ENCODE measurements at regions not wholly inside any gene's neighbourhood (a gene's known extent, or its start where the extent isn't known, plus 50 kb on each side); places are given as distances from the start of the nearest gene placed in this dataset.

DNA sequence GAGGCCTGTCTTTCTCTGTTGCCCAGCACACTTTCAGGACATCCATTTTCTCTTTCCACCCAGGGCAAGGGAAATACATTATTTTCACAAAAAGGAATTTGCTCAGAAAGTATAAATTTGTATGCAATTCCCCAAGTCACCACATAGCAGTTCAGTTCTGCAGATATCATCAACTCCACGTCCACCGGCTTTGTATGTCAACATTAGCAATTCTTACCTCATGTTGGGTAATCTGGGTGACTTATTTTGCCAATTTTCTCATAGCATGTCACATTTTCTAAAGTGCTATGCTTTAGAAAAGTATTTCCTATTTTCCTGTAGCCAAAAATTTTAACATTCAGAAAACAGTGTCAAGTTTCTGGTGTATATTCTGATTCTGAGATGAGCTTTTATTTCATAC, 501.8 kb downstream of the EFNB2 start:
- TF ChIP-seq, protein P1, sequence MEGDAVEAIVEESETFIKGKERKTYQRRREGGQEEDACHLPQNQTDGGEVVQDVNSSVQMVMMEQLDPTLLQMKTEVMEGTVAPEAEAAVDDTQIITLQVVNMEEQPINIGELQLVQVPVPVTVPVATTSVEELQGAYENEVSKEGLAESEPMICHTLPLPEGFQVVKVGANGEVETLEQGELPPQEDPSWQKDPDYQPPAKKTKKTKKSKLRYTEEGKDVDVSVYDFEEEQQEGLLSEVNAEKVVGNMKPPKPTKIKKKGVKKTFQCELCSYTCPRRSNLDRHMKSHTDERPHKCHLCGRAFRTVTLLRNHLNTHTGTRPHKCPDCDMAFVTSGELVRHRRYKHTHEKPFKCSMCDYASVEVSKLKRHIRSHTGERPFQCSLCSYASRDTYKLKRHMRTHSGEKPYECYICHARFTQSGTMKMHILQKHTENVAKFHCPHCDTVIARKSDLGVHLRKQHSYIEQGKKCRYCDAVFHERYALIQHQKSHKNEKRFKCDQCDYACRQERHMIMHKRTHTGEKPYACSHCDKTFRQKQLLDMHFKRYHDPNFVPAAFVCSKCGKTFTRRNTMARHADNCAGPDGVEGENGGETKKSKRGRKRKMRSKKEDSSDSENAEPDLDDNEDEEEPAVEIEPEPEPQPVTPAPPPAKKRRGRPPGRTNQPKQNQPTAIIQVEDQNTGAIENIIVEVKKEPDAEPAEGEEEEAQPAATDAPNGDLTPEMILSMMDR (IDR thresholded peaks at IDR 0.05; ENCODE audit: low read depth, low read length, missing control alignments) = peak; percentile 60
- peak; percentile 47 for DNase-seq
- Histone ChIP-seq H3K36me3 (replicated peaks) (no peaks in the 10 kb centered on the region), H3K4me3 (ENCODE audit: low read depth, low read length) (no peak overlapping the region), H3K27ac (no peak overlapping the region), H3K27me3 (replicated peaks) (no peaks in the 10 kb centered on the region)
- in situ Hi-C loops (cut with HindIII; ENCODE audit: low pct_ligation_motif_present, low sequenced_read_pairs) = no loop called here

DNA sequence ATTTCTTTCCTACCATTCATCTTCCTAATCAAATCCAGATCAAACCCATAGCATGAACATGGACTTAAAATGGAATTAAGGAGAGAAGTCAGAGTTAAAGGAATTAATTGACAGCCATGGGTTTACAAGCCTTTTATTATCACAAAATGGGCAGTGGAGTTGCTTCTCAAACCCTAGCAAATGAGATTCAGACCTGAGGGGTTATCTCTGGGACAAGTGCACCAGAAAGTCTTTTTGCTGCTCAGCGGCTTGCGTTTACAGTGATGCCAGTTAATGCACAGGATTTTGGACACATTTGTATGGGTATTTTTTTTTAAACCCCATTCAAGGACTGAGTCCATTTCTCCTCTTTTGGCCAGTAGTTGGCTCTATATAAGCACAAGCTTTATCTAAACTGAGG, 503.0 kb downstream of the EFNB2 start:
- H3K27me3 ChIP-seq (replicated peaks) = no peaks in the 10 kb centered on the region
- in situ Hi-C loops (cut with HindIII; ENCODE audit: low pct_ligation_motif_present, low sequenced_read_pairs) = no loop called here

DNA sequence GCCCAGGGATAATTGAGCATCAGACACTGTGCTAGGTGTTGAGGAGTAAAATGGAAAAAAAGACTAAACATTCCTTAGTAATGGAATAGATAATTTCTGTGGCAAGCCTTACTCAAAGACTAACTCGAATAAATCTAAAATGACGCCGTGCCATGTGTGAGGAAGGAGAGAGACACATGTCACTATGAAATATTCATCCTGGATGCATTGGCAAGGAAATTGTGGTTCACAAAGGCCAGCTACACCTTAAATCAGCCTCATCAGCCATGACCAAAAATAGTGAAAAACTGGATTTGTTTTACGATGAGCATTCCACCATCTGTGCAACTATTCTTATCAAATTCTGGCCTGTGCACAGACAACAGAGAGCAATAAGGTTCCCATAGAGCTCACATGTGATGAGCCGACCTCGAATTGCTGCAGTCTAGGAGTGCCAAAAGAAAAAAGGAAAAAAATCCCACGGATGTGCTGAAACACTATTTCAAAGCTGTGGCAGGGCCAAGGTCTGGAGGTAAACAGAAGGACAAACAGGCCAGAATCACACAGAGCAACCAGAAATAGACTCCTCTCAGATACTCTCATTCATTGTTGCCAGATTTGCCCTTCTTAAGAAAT, 505.7 kb downstream of the EFNB2 start:
- TF ChIP-seq, protein P1 (IDR thresholded peaks at IDR 0.05; ENCODE audit: low read depth, low read length, missing control alignments) = no peak
- Histone ChIP-seq H3K36me3 (replicated peaks) (no peaks in the 10 kb centered on the region), H3K4me3 (ENCODE audit: low read depth, low read length) (no peak overlapping the region), H3K27me3 (replicated peaks) (no peaks in the 10 kb centered on the region), H3K27ac (no peak overlapping the region)
- DNase-seq = no peak
- in situ Hi-C loops (cut with HindIII; ENCODE audit: low pct_ligation_motif_present, low sequenced_read_pairs) = no loop called here

More for the DNA sequence above, 503.0 kb downstream of the EFNB2 start:
- TF ChIP-seq, protein P1 (IDR thresholded peaks at IDR 0.05; ENCODE audit: low read depth, low read length, missing control alignments) = no peak
- no peak overlapping the region for H3K27ac ChIP-seq
- H3K36me3 ChIP-seq (replicated peaks) = no peaks in the 10 kb centered on the region
- no peak for DNase-seq
- no peak overlapping the region for H3K4me3 ChIP-seq (ENCODE audit: low read depth, low read length)

DNA sequence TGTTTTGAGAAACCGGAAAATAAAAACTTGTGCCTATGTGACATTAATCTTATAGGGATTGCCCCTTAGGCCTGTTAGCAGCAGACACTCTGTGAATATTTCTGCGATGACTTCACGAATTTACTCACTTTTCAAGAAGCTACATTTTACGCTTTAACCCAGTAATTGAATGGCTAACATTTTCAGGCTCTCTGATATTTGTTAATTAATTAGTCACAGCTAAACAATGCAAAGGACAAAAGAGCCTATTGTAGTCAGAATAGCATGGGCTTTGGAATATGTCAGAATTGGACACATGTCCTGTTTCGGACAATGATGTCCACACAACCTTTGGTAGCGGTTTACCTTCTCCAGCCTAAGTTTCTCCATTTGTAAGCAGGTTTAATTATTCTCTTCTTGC, 506.6 kb downstream of the EFNB2 start:
- TF ChIP-seq, protein P1 (IDR thresholded peaks at IDR 0.05; ENCODE audit: low read depth, low read length, missing control alignments) = no peak
- DNase-seq = no peak
- no peak overlapping the region for H3K27ac ChIP-seq
- no peaks in the 10 kb centered on the region for H3K36me3 ChIP-seq (replicated peaks)
- no peaks in the 10 kb centered on the region for H3K27me3 ChIP-seq (replicated peaks)
- in situ Hi-C loops (cut with HindIII; ENCODE audit: low pct_ligation_motif_present, low sequenced_read_pairs) = no loop called here
- no peak overlapping the region for H3K4me3 ChIP-seq (ENCODE audit: low read depth, low read length)

DNA sequence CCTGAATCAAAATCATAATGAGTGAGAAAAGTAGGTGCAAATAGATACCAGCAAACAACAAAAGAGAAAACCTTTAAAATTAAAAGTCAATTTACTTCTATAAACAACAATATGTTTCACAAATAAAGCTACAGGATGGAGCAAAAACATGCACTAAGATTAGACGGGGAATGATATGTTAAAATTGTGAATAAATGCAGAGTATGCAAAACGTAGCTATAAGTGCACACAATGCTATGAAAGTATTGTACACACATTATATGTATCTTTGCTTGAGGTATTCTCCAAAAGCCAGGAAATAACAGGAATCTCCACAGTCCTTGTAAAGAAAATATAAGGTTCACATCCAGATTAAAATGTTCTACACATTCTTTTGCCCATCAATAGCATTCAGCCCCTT, 523.9 kb downstream of the EFNB2 start:
- in situ Hi-C loops (cut with HindIII; ENCODE audit: low pct_ligation_motif_present, low sequenced_read_pairs) = no loop called here
- no peaks in the 10 kb centered on the region for H3K27me3 ChIP-seq (replicated peaks)
- no peak for DNase-seq
- H3K4me3 ChIP-seq (ENCODE audit: low read depth, low read length) = no peak overlapping the region
- TF ChIP-seq, protein P1 (IDR thresholded peaks at IDR 0.05; ENCODE audit: low read depth, low read length, missing control alignments) = no peak
- no peak overlapping the region for H3K27ac ChIP-seq
- no peaks in the 10 kb centered on the region for H3K36me3 ChIP-seq (replicated peaks)

DNA sequence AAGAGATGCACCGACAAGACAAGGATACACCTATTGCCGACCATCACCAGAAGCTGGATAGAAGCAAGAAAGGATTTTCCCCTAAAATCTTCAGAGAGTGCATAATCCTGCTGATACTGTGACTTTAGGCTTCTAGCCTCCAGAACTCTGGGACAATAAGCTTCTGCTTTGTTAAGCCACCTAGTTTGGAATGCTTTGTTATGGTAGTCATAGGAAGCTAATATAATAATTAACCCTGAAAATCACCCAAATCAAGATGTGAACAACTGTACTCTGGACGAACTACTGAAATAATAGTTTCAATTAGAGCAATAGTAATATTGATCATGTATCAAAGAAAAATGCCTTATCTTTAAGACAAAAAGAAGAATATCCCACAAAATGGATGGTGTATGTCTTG, 524.6 kb downstream of the EFNB2 start:
- TF ChIP-seq, protein P1 (IDR thresholded peaks at IDR 0.05; ENCODE audit: low read depth, low read length, missing control alignments) = no peak
- DNase-seq = no peak
- H3K27ac ChIP-seq = no peak overlapping the region
- no peaks in the 10 kb centered on the region for H3K36me3 ChIP-seq (replicated peaks)
- in situ Hi-C loops (cut with HindIII; ENCODE audit: low pct_ligation_motif_present, low sequenced_read_pairs) = no loop called here
- no peaks in the 10 kb centered on the region for H3K27me3 ChIP-seq (replicated peaks)
- no peak overlapping the region for H3K4me3 ChIP-seq (ENCODE audit: low read depth, low read length)

All from brain microvascular endothelial cell (primary cell).